GM12891 (cell line): ENCODE measurements at regions not wholly inside any gene's neighbourhood (a gene's known extent, or its start where the extent isn't known, plus 50 kb on each side); places are given as distances from the start of the nearest gene placed in this dataset.

Experiments
- PAX5 ChIP-seq: IDR thresholded peaks from 2 replicates; pipeline ENCODE4 v1.6.1; 2011; ENCODE audit warnings: low read length, moderate library complexity, mild to moderate bottlenecking; ENCODE audit not compliant: insufficient read depth, severe bottlenecking
- POLR2A ChIP-seq: IDR thresholded peaks from 2 replicates; pipeline ENCODE4 v1.6.1; 2011; ENCODE audit warnings: low read depth, low read length, control low read depth
- POLR2AphosphoS5 ChIP-seq: IDR thresholded peaks from 2 replicates; pipeline ENCODE4 v1.6.1; 2011; ENCODE audit warnings: low read depth, low read length, control low read depth
- POU2F2 ChIP-seq: IDR thresholded peaks from 2 replicates; pipeline ENCODE4 v1.6.1; 2011; ENCODE audit warnings: low read depth, mild to moderate bottlenecking, control low read depth, low read length, moderate library complexity
- SPI1 ChIP-seq: IDR thresholded peaks from 2 replicates; pipeline ENCODE4 v1.6.1; 2011; ENCODE audit warnings: low read depth, low read length, control low read depth
- TAF1 ChIP-seq: IDR thresholded peaks from 2 replicates; pipeline ENCODE4 v1.6.1; 2011; ENCODE audit warnings: low read depth, low read length, control low read depth

- TF ChIP-seq POLR2A (no peak), SPI1 (no peak), POLR2AphosphoS5 (no peak), TAF1 (no peak), PAX5 (no peak), POU2F2 (no peak)
Measured at GRCh38 chr7:84824057-84824651, 362.7 kb downstream of the SEMA3D start.
